ENCODE measurements at regions not wholly inside any gene's neighbourhood (a gene's known extent, or its start where the extent isn't known, plus 50 kb on each side); places are given as distances from the start of the nearest gene placed in this dataset.

DNA sequence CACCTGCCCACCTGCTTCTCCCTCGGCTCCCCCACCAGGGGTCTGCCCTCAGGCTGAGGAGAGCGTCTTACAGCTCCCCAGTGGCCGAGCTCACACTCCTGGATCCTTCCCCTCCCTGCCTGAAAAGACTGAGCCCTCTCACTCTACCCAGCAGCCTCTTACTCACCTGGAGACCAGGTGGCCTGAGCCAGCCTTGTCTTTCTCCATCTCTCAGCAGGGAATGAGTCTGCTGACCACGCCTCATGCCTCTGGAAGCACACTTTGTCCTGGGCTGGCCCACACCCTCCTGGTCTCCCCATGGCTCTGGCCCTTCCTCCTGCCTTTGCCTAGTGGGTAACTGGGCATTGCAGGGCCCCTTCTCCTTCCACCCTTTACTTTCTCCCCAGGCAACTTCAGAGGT is 177.2 kb downstream of the ENGASE start:
- TF ChIP-seq POLR2A (IDR thresholded peaks at IDR 0.05), result no peak
- TF ChIP-seq, protein P1, sequence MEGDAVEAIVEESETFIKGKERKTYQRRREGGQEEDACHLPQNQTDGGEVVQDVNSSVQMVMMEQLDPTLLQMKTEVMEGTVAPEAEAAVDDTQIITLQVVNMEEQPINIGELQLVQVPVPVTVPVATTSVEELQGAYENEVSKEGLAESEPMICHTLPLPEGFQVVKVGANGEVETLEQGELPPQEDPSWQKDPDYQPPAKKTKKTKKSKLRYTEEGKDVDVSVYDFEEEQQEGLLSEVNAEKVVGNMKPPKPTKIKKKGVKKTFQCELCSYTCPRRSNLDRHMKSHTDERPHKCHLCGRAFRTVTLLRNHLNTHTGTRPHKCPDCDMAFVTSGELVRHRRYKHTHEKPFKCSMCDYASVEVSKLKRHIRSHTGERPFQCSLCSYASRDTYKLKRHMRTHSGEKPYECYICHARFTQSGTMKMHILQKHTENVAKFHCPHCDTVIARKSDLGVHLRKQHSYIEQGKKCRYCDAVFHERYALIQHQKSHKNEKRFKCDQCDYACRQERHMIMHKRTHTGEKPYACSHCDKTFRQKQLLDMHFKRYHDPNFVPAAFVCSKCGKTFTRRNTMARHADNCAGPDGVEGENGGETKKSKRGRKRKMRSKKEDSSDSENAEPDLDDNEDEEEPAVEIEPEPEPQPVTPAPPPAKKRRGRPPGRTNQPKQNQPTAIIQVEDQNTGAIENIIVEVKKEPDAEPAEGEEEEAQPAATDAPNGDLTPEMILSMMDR (IDR thresholded peaks at IDR 0.05), result no peak
